AG10803 (cell line): ENCODE measurements at regions not wholly inside any gene's neighbourhood (a gene's known extent, or its start where the extent isn't known, plus 50 kb on each side); places are given as distances from the start of the nearest gene placed in this dataset.
"Not testable (repeated sequence)": the region's sequence is repeated elsewhere in the genome, so short reads cannot be mapped to it uniquely, and the experiment has no call there.

Experiments
- DNase-seq: peaks from one replicate; pipeline ENCODE4 v3.0.0; 2010; ENCODE audit warnings: low read depth
- H3K4me3 ChIP-seq: 2 replicates; pipeline ENCODE4 v1.5.1; 2011; ENCODE audit warnings: mild to moderate bottlenecking, low read length, control low read depth
- CTCF ChIP-seq: conservative IDR thresholded peaks from 2 replicates; pipeline ENCODE4 v1.5.1; 2011; ENCODE audit warnings: mild to moderate bottlenecking, low read length, control low read depth, inconsistent platforms

GRCh38 chrX:139475432-139475831 lies 55.1 kb upstream of the F9 start:
- DNase-seq: no peak
- no peak for TF ChIP-seq CTCF
- H3K4me3 ChIP-seq: no peak overlapping the region

GRCh38 chrX:139461945-139462344 lies 68.6 kb upstream of the F9 start:
- H3K4me3 ChIP-seq, DNase-seq: not testable (repeated sequence)

- TF ChIP-seq CTCF: no peak
- H3K4me3 ChIP-seq: no peak overlapping the region
- DNase-seq: no peak
Observed at GRCh38 chrX:139454743-139455142, 75.8 kb upstream of the F9 start.

GRCh38 chrX:139448996-139449395 lies 81.5 kb upstream of the F9 start:
- TF ChIP-seq CTCF: no peak
- H3K4me3 ChIP-seq: no peak overlapping the region
- peak; percentile 23 for DNase-seq

- DNase-seq: no peak
- TF ChIP-seq CTCF: no peak
- H3K4me3 ChIP-seq: no peak overlapping the region
Observed at GRCh38 chrX:139446832-139447231, 83.7 kb upstream of the F9 start.

- peak; percentile 15 for DNase-seq
Observed at GRCh38 chrX:139429913-139430312, 100.6 kb upstream of the F9 start.

GRCh38 chrX:139423186-139423585 lies 107.4 kb upstream of the F9 start:
- TF ChIP-seq CTCF: no peak
- DNase-seq: no peak
- no peak overlapping the region for H3K4me3 ChIP-seq

More at GRCh38 chrX:139429913-139430312, 100.6 kb upstream of the F9 start:
- H3K4me3 ChIP-seq: no peak overlapping the region
- peak; percentile 55 for TF ChIP-seq CTCF

- not testable (repeated sequence) for DNase-seq
Observed at GRCh38 chrX:139398258-139398657, 132.3 kb upstream of the F9 start.

More at GRCh38 chrX:139398258-139398657, 132.3 kb upstream of the F9 start:
- H3K4me3 ChIP-seq: not testable (repeated sequence)
